ENCODE measurements at regions not wholly inside any gene's neighbourhood (a gene's known extent, or its start where the extent isn't known, plus 50 kb on each side); places are given as distances from the start of the nearest gene placed in this dataset.

DNA sequence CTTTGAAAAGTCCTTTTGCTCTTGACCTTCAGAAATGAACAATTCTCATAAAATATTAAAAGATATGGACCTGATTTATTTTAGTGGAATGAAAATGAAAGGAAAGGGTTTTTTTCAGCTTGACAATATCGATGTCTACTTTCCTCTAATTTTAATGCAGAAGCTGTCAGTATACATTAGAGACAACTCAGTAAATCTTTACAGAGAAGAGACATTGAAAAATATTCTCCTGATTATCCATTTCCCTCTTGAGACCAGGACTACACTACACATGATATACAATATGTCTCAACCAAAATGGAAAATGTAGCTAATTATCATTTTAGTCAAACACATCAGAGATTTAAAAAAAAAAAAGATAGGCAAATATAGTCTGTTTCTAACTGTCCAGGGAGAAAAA is 288.5 kb upstream of the NUDT12 start:
- Histone ChIP-seq H3K27ac (no peak overlapping the region), H3K9me3 (no peaks in the 10 kb centered on the region), H3K4me3 (no peak overlapping the region), H3K4me1 (no peaks in the 10 kb centered on the region), H3K36me3 (no peaks in the 10 kb centered on the region), H3K27me3 (no peaks in the 10 kb centered on the region)
- no peak for ATAC-seq
- no peak for DNase-seq
- TF ChIP-seq CTCF (IDR thresholded peaks at IDR 0.05): no peak
- 93 to 100% methylated on average over 1 of the region's 1 CpG for WGBS, 2 donors
- intact Hi-C loops (cut with DNase I): no loop called here

GRCh38 chr5:103849934-103850333 is 287.3 kb upstream of the NUDT12 start:
- TF ChIP-seq CTCF (IDR thresholded peaks at IDR 0.05): no peak
- intact Hi-C loops (cut with DNase I): no loop called here
- 78 to 87% methylated on average over 3 of the region's 3 CpGs for WGBS, 2 donors

DNA sequence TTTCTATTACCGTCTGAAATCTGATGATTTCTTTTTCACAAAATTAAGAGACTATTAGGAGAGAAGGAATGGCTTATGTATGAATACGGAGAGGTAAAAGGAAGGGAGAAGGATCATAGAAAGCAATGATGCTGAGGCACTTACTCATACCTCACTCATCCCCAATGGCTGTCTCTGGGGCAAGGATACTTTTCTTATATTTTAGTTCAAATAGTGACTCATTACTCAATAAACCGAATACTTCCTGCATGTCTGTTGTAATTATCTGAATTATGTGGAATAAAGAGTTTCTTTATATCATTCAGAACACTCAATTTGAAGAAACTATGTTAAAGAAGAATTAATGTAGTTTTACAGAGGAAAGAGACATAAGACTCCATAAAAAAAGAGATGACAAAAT is 284.5 kb upstream of the NUDT12 start:
- H3K27me3 ChIP-seq: no peaks in the 10 kb centered on the region
- TF ChIP-seq CTCF (IDR thresholded peaks at IDR 0.05): no peak
- 90 to 91% methylated on average over 3 of the region's 3 CpGs for WGBS, 2 donors
- no peak overlapping the region for H3K4me3 ChIP-seq
- DNase-seq (no peak), ATAC-seq (no peak)
- intact Hi-C loops (cut with DNase I): no loop called here
- no peaks in the 10 kb centered on the region for H3K9me3 ChIP-seq
- no peaks in the 10 kb centered on the region for H3K36me3 ChIP-seq
- no peaks in the 10 kb centered on the region for H3K4me1 ChIP-seq
- no peak overlapping the region for H3K27ac ChIP-seq

More at GRCh38 chr5:103849934-103850333, 287.3 kb upstream of the NUDT12 start:
- H3K27ac ChIP-seq: no peak overlapping the region
- no peaks in the 10 kb centered on the region for H3K36me3 ChIP-seq
- DNase-seq: no peak
- no peaks in the 10 kb centered on the region for H3K4me1 ChIP-seq
- no peaks in the 10 kb centered on the region for H3K27me3 ChIP-seq
- ATAC-seq: no peak
- H3K4me3 ChIP-seq: no peak overlapping the region
- no peaks in the 10 kb centered on the region for H3K9me3 ChIP-seq

DNA sequence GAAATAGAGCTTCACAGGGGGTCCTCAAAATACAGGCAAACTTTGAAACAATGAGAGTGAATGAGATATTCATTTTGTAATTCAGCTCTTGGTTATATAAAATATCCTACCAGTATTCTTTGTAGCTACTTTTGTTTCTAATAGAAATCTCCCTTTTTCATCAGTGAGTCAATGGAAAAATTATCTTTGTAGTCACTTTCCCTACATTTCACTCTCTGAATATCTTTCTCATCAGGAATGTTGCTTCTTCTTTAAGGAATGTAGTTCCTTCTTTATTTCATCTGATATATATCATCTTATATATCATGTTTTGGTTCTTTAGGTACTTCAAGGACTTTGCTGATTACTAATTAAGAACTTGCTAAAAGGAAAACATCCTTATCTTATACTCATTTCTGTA is 280.3 kb upstream of the NUDT12 start:
- intact Hi-C loops (cut with DNase I): no loop called here
- no peaks in the 10 kb centered on the region for H3K4me1 ChIP-seq
- no peak for ATAC-seq
- no peak overlapping the region for H3K4me3 ChIP-seq
- H3K27ac ChIP-seq: no peak overlapping the region
- no peaks in the 10 kb centered on the region for H3K9me3 ChIP-seq
- no peaks in the 10 kb centered on the region for H3K27me3 ChIP-seq
- no peak for DNase-seq
- no peaks in the 10 kb centered on the region for H3K36me3 ChIP-seq
- no peak for TF ChIP-seq CTCF (IDR thresholded peaks at IDR 0.05)

DNA sequence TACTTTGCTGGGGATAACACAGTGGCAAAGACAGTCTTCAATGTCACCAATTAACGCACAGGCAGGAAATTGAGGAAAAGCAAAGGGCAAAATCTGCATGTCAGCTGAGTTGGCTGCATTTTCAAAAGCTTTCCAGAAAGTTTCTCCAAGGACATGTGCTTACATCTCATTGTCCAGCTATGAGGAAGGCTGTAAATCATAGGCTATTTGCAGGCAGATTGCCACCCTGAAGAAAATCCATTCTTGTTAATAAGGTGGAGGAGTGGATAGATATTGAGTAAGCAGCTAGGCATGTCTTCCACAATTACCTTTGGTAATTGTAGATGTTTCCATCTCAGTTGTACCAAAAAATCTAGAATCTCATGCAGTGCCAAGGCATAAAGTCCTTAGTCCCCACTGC is 278.0 kb upstream of the NUDT12 start:
- DNase-seq: no peak
- Histone ChIP-seq H3K9me3 (no peaks in the 10 kb centered on the region), H3K27ac (no peak overlapping the region), H3K4me3 (no peak overlapping the region), H3K27me3 (no peaks in the 10 kb centered on the region), H3K4me1 (no peaks in the 10 kb centered on the region), H3K36me3 (no peaks in the 10 kb centered on the region)
- intact Hi-C loops (cut with DNase I): no loop called here
- 38 to 72% methylated on average over 1 of the region's 1 CpG for WGBS, 2 donors
- ATAC-seq: no peak
- TF ChIP-seq CTCF (IDR thresholded peaks at IDR 0.05): no peak
